H9 (cell line): ENCODE measurements at regions not wholly inside any gene's neighbourhood (a gene's known extent, or its start where the extent isn't known, plus 50 kb on each side); places are given as distances from the start of the nearest gene placed in this dataset.

Source experiments
- DNase-seq: peaks from one replicate; pipeline ENCODE4 v3.0.0-alpha.2; 2017
- H2AFZ ChIP-seq: one replicate; pipeline ENCODE4 v1.6.1; 2013; ENCODE audit warnings: mild to moderate bottlenecking, low read length, control low read depth, moderate library complexity
- H2AK5ac ChIP-seq: 2 replicates; pipeline ENCODE4 v1.6.1; 2013; ENCODE audit warnings: low read length, control low read depth, mixed read lengths; ENCODE audit not compliant: insufficient read length
- H2BK120ac ChIP-seq: one replicate; pipeline ENCODE4 v1.6.1; 2013; ENCODE audit warnings: low read depth, mild to moderate bottlenecking, low read length, control low read depth, inconsistent platforms; ENCODE audit not compliant: poor library complexity, severe bottlenecking
- H2BK12ac ChIP-seq: 2 replicates; pipeline ENCODE4 v1.6.1; 2013; ENCODE audit warnings: low read length, control low read depth, mixed read lengths, low read depth; ENCODE audit not compliant: insufficient read length
- H2BK15ac ChIP-seq: 2 replicates; pipeline ENCODE4 v1.6.1; 2013; ENCODE audit warnings: low read depth, low read length, control low read depth
- H2BK20ac ChIP-seq: one replicate; pipeline ENCODE4 v1.6.1; 2013; ENCODE audit warnings: low read depth, mild to moderate bottlenecking, low read length, control low read depth, inconsistent platforms; ENCODE audit not compliant: poor library complexity, severe bottlenecking
- H2BK5ac ChIP-seq: 2 replicates; pipeline ENCODE4 v1.6.1; 2013; ENCODE audit warnings: low read length, control low read depth, mixed read lengths; ENCODE audit not compliant: insufficient read length
- H3K14ac ChIP-seq: 2 replicates; pipeline ENCODE4 v1.6.1; 2013; ENCODE audit warnings: low read length, control low read depth; ENCODE audit not compliant: insufficient read depth
- H3K18ac ChIP-seq: 2 replicates; pipeline ENCODE4 v1.6.1; 2013; ENCODE audit warnings: low read depth, mild to moderate bottlenecking, mixed read lengths, low read length, control low read depth; ENCODE audit not compliant: insufficient read length
- H3K23ac ChIP-seq: 2 replicates; pipeline ENCODE4 v1.6.1; 2013; ENCODE audit warnings: low read length, control low read depth, mixed read lengths, low read depth; ENCODE audit not compliant: insufficient read length
- H3K23me2 ChIP-seq: 2 replicates; pipeline ENCODE4 v1.6.1; 2013; ENCODE audit warnings: low read depth, mild to moderate bottlenecking, mixed read lengths, low read length, control low read depth; ENCODE audit not compliant: insufficient read length, poor library complexity, severe bottlenecking
- H3K27ac ChIP-seq: 2 replicates; pipeline ENCODE4 v1.5.1; 2013; ENCODE audit warnings: low read length, control low read depth, mixed read lengths, low read depth; ENCODE audit not compliant: insufficient read length
- H3K27me3 ChIP-seq: 2 replicates; pipeline ENCODE4 v1.6.1; 2013; ENCODE audit warnings: low read length, control low read depth, inconsistent platforms; ENCODE audit not compliant: insufficient read depth
- H3K4ac ChIP-seq: 2 replicates; pipeline ENCODE4 v1.6.1; 2013; ENCODE audit warnings: low read depth, mild to moderate bottlenecking, control low read depth, inconsistent platforms, low read length, moderate library complexity
- H3K4me1 ChIP-seq: 2 replicates; pipeline ENCODE4 v1.6.1; 2013; ENCODE audit warnings: low read length, control low read depth, inconsistent platforms; ENCODE audit not compliant: insufficient read depth
- H3K4me2 ChIP-seq: 2 replicates; pipeline ENCODE4 v1.6.1; 2013; ENCODE audit warnings: low read length, control low read depth, mixed read lengths; ENCODE audit not compliant: insufficient read length, insufficient read depth
- H3K56ac ChIP-seq: 2 replicates; pipeline ENCODE4 v1.6.1; 2013; ENCODE audit warnings: low read depth, mild to moderate bottlenecking, mixed read lengths, low read length, control low read depth; ENCODE audit not compliant: insufficient read length
- H3K79me1 ChIP-seq: 2 replicates; pipeline ENCODE4 v1.6.1; 2013; ENCODE audit warnings: low read depth, mild to moderate bottlenecking, moderate library complexity, low read length, control low read depth, inconsistent platforms; ENCODE audit not compliant: insufficient read depth, poor library complexity, severe bottlenecking
- H3K79me2 ChIP-seq: 2 replicates; pipeline ENCODE4 v1.6.1; 2013; ENCODE audit warnings: low read length, control low read depth, inconsistent platforms; ENCODE audit not compliant: insufficient read depth
- H3K9ac ChIP-seq: 2 replicates; pipeline ENCODE4 v1.6.1; 2013; ENCODE audit warnings: low read length, control low read depth, mixed read lengths; ENCODE audit not compliant: insufficient read length; ENCODE audit errors: extremely low read depth
- H3K9me3 ChIP-seq: one replicate; pipeline ENCODE4 v1.6.1; 2013; ENCODE audit warnings: low read depth, low read length, inconsistent platforms; ENCODE audit not compliant: control insufficient read depth
- H3T11ph ChIP-seq: one replicate; pipeline ENCODE4 v1.6.1; 2013; ENCODE audit warnings: mild to moderate bottlenecking, low read length, control low read depth, inconsistent platforms
- H4K20me1 ChIP-seq: one replicate; pipeline ENCODE4 v1.6.1; 2013; ENCODE audit not compliant: control insufficient read depth, insufficient read length, insufficient read depth
- H4K5ac ChIP-seq: 2 replicates; pipeline ENCODE4 v1.6.1; 2013; ENCODE audit warnings: low read depth, mild to moderate bottlenecking, mixed read lengths, low read length, control low read depth; ENCODE audit not compliant: insufficient read length
- H4K8ac ChIP-seq: replicated peaks from 2 replicates; pipeline ENCODE4 v1.6.1; 2013; ENCODE audit warnings: low read length, control low read depth, mixed read lengths, low read depth; ENCODE audit not compliant: insufficient read length
- H4K91ac ChIP-seq: 2 replicates; pipeline ENCODE4 v1.6.1; 2013; ENCODE audit warnings: low read depth, mild to moderate bottlenecking, moderate library complexity, mixed read lengths, low read length, control low read depth; ENCODE audit not compliant: insufficient read length
- H3K27ac Mint-ChIP-seq, 3 experiments: 2 replicates in 2 of 3; 3 replicates in 1 of 3; pipeline ENCODE4 v1.8.0; 2020 to 2021; ENCODE audit warnings: mixed read lengths in 3 of 3, mild to moderate bottlenecking in 1 of 3, moderate library complexity in 1 of 3
- H3K27me3 Mint-ChIP-seq: 2 replicates; pipeline ENCODE4 v1.8.0; 2021; ENCODE audit warnings: low read depth, mild to moderate bottlenecking, moderate library complexity, mixed read lengths
- H3K36me3 Mint-ChIP-seq, 3 experiments: 2 replicates in 2 of 3; 3 replicates in 1 of 3; pipeline ENCODE4 v1.8.0; 2020 to 2021; ENCODE audit warnings: low read depth in 3 of 3, mixed read lengths in 3 of 3; ENCODE audit not compliant: insufficient read depth in 1 of 3
- H3K4me1 Mint-ChIP-seq, 2 experiments: 2 replicates each; pipeline ENCODE4 v1.8.0; 2020; ENCODE audit warnings: mixed read lengths in 2 of 2
- H3K4me3 Mint-ChIP-seq, 2 experiments: 2 replicates in 1 of 2; 3 replicates in 1 of 2; pipeline ENCODE4 v1.8.0; 2020 to 2021; ENCODE audit warnings: mild to moderate bottlenecking in 2 of 2, mixed read lengths in 2 of 2, moderate library complexity in 1 of 2
- H3K9me3 Mint-ChIP-seq, 2 experiments: 2 replicates in 1 of 2; 3 replicates in 1 of 2; pipeline ENCODE4 v1.8.0; 2020; ENCODE audit warnings: mild to moderate bottlenecking in 2 of 2, mixed read lengths in 2 of 2, moderate library complexity in 1 of 2
- CTCF ChIP-seq: fragments of 200-600 bp; sonication (generic); conservative IDR thresholded peaks from 3 replicates; pipeline ENCODE4 v1.8.0; 2021; ENCODE audit warnings: antibody characterized with exemption, mild to moderate bottlenecking
- WGBS: extraction: QIAGEN DNeasy Blood & Tissue Kit; methylation state at CpG from one replicate; pipeline ENCODE4 v1.1.7; 2013; ENCODE audit warnings: missing lambda C conversion rate, low lambda C conversion rate, mixed read lengths; ENCODE audit not compliant: insufficient read length; ENCODE audit errors: extremely low coverage; 5-methylcytosine and 5-hydroxymethylcytosine counted together

GRCh38 chr7:68914006-68914405 is 684.3 kb upstream of the AUTS2 start:
- Histone ChIP-seq H3T11ph (no peak overlapping the region), H3K56ac (no peak overlapping the region), H4K20me1 (no peaks in the 10 kb centered on the region), H3K79me2 (no peaks in the 10 kb centered on the region), H3K9ac (no peak overlapping the region), H3K4me2 (no peak overlapping the region), H3K79me1 (no peaks in the 10 kb centered on the region), H2AFZ (no peak overlapping the region), H3K27me3 (no peaks in the 10 kb centered on the region), H3K4ac (no peak overlapping the region), H4K91ac (no peak overlapping the region), H3K14ac (no peak overlapping the region), H2BK120ac (no peak overlapping the region), H2BK20ac (no peak overlapping the region), H2BK12ac (no peak overlapping the region), H3K9me3 (peaks cover 8% of the 10 kb centered on the region), H3K18ac (no peak overlapping the region), H2BK15ac (no peak overlapping the region), H4K5ac (no peak overlapping the region), H3K4me1 (no peaks in the 10 kb centered on the region), H4K8ac (no peak overlapping the region), H3K23ac (no peak overlapping the region), H3K23me2 (no peaks in the 10 kb centered on the region), H3K27ac (no peak overlapping the region), H2BK5ac (no peak overlapping the region), H2AK5ac (no peak overlapping the region)
- WGBS, result no CpG with 5 or more reads among the region's 3 CpGs
- peak overlapping the region in 1 of 3 experiments; percentile 35; a peak in 1 of 7 replicates for H3K27ac Mint-ChIP-seq
- H3K9me3 Mint-ChIP-seq, result peaks cover 28 to 29% of the 10 kb centered on the region in 2 experiments
- no peak for TF ChIP-seq CTCF
- no peak for DNase-seq
- peaks cover 0 to 7% of the 10 kb centered on the region in 2 experiments; a peak in 2 of 4 replicates for H3K4me1 Mint-ChIP-seq
- H3K36me3 Mint-ChIP-seq, result peaks cover 5 to 32% (median 15%) of the 10 kb centered on the region in 3 experiments
- peaks cover 1% of the 10 kb centered on the region; the same call in 1 of the 2 replicates for H3K27me3 Mint-ChIP-seq
- no peak overlapping the region for H3K4me3 Mint-ChIP-seq
